Activated T-helper 2 cell treated with anti-CD3 and anti-CD28 coated beads, Interferon-gamma antibody, Interleukin-2, Interleukin-4, amounts not matched to agents 10 μg/mL and 5 μg/mL and 100 μg/mL, durations not matched to agents 14 hours and 24 hours and 36 hours (primary cell): ENCODE measurements at regions not wholly inside any gene's neighbourhood (a gene's known extent, or its start where the extent isn't known, plus 50 kb on each side); places are given as distances from the start of the nearest gene placed in this dataset.
"Not testable (repeated sequence)": the region's sequence is repeated elsewhere in the genome, so short reads cannot be mapped to it uniquely, and the experiment has no call there.

Experiments
- DNase-seq: peaks from one replicate; pipeline ENCODE4 v3.0.0; 2021; ENCODE audit warnings: low spot score
- H3K27ac Mint-ChIP-seq: one replicate; pipeline ENCODE4 v1.8.0; 2021; ENCODE audit warnings: mixed read lengths
- H3K27me3 Mint-ChIP-seq: one replicate; pipeline ENCODE4 v1.8.0; 2021; ENCODE audit warnings: low read depth, mixed read lengths
- H3K36me3 Mint-ChIP-seq: one replicate; pipeline ENCODE4 v1.8.0; 2021; ENCODE audit warnings: low read depth, mixed read lengths
- H3K4me1 Mint-ChIP-seq: one replicate; pipeline ENCODE4 v1.8.0; 2021; ENCODE audit warnings: low read depth, mixed read lengths
- H3K4me3 Mint-ChIP-seq: one replicate; pipeline ENCODE4 v1.8.0; 2021; ENCODE audit warnings: low read depth, mild to moderate bottlenecking, moderate library complexity, mixed read lengths
- H3K9me3 Mint-ChIP-seq: one replicate; pipeline ENCODE4 v1.8.0; 2021; ENCODE audit warnings: mixed read lengths
- intact Hi-C: fragments of 100-400 bp; cut with micrococcal nuclease; formaldehyde crosslinking; loops from one replicate; pipeline ENCODE4 v1.15.1; 2023

- Mint-ChIP-seq H3K36me3 (no peaks in the 10 kb centered on the region), H3K27me3 (no peaks in the 10 kb centered on the region), H3K4me1 (no peaks in the 10 kb centered on the region), H3K9me3 (no peaks in the 10 kb centered on the region), H3K27ac (no peak overlapping the region), H3K4me3 (no peak overlapping the region)
- no peak for DNase-seq
- intact Hi-C loops: no loop called here
These were observed 164.5 kb downstream of the KIF26A start for GRCh38 chr14:104302794-104303405.

- DNase-seq: no peak
- H3K4me3 Mint-ChIP-seq: no peak overlapping the region
- intact Hi-C loops: no loop called here
- H3K27me3 Mint-ChIP-seq: no peaks in the 10 kb centered on the region
- no peaks in the 10 kb centered on the region for H3K9me3 Mint-ChIP-seq
- H3K27ac Mint-ChIP-seq: no peak overlapping the region
- H3K4me1 Mint-ChIP-seq: no peaks in the 10 kb centered on the region
- no peaks in the 10 kb centered on the region for H3K36me3 Mint-ChIP-seq
These were observed 165.5 kb downstream of the KIF26A start for GRCh38 chr14:104303705-104304425.

- intact Hi-C loops: no loop called here
- Mint-ChIP-seq H3K27ac (no peak overlapping the region), H3K9me3 (no peaks in the 10 kb centered on the region), H3K4me1 (no peaks in the 10 kb centered on the region), H3K4me3 (no peak overlapping the region), H3K36me3 (no peaks in the 10 kb centered on the region), H3K27me3 (no peaks in the 10 kb centered on the region)
- DNase-seq: no peak
These were observed 166.3 kb downstream of the KIF26A start for GRCh38 chr14:104304451-104305351.

- Mint-ChIP-seq H3K4me1 (no peaks in the 10 kb centered on the region), H3K4me3 (no peak overlapping the region), H3K27me3 (no peaks in the 10 kb centered on the region), H3K9me3 (no peaks in the 10 kb centered on the region), H3K36me3 (no peaks in the 10 kb centered on the region), H3K27ac (no peak overlapping the region)
- DNase-seq: no peak
- intact Hi-C loops: no loop called here
These were observed 167.4 kb downstream of the KIF26A start for GRCh38 chr14:104305511-104306449.

GRCh38 chr14:104306450-104307040 lies 168.2 kb downstream of the KIF26A start:
- no peaks in the 10 kb centered on the region for H3K27me3 Mint-ChIP-seq
- no peaks in the 10 kb centered on the region for H3K4me1 Mint-ChIP-seq
- no peak overlapping the region for H3K4me3 Mint-ChIP-seq
- H3K36me3 Mint-ChIP-seq: no peaks in the 10 kb centered on the region
- intact Hi-C loops: no loop called here
- H3K27ac Mint-ChIP-seq: no peak overlapping the region
- DNase-seq: no peak
- H3K9me3 Mint-ChIP-seq: no peaks in the 10 kb centered on the region

GRCh38 chr14:104307246-104307626 lies 168.8 kb downstream of the KIF26A start:
- Mint-ChIP-seq H3K27ac (no peak overlapping the region), H3K36me3 (no peaks in the 10 kb centered on the region), H3K4me1 (no peaks in the 10 kb centered on the region), H3K27me3 (no peaks in the 10 kb centered on the region), H3K9me3 (no peaks in the 10 kb centered on the region), H3K4me3 (no peak overlapping the region)
- intact Hi-C loops: no loop called here
- no peak for DNase-seq

GRCh38 chr14:104307627-104308401 lies 169.4 kb downstream of the KIF26A start:
- Mint-ChIP-seq H3K27ac (no peak overlapping the region), H3K4me3 (no peak overlapping the region), H3K9me3 (no peaks in the 10 kb centered on the region), H3K27me3 (no peaks in the 10 kb centered on the region), H3K36me3 (no peaks in the 10 kb centered on the region), H3K4me1 (no peaks in the 10 kb centered on the region)
- intact Hi-C loops: no loop called here
- DNase-seq: no peak

- H3K4me3 Mint-ChIP-seq, H3K27me3 Mint-ChIP-seq, H3K4me1 Mint-ChIP-seq, intact Hi-C loops, H3K9me3 Mint-ChIP-seq, H3K27ac Mint-ChIP-seq, DNase-seq, H3K36me3 Mint-ChIP-seq: not testable (repeated sequence)
These were observed 170.1 kb downstream of the KIF26A start for GRCh38 chr14:104308534-104308933.

- H3K9me3 Mint-ChIP-seq: no peaks in the 10 kb centered on the region
- DNase-seq: no peak
- intact Hi-C loops: no loop called here
- no peak overlapping the region for H3K27ac Mint-ChIP-seq
- no peaks in the 10 kb centered on the region for H3K4me1 Mint-ChIP-seq
- H3K4me3 Mint-ChIP-seq: no peak overlapping the region
- H3K27me3 Mint-ChIP-seq: no peaks in the 10 kb centered on the region
- H3K36me3 Mint-ChIP-seq: no peaks in the 10 kb centered on the region
These were observed 171.4 kb downstream of the KIF26A start for GRCh38 chr14:104309657-104310369.

- no peak for DNase-seq
- Mint-ChIP-seq H3K4me3 (no peak overlapping the region), H3K27ac (no peak overlapping the region), H3K9me3 (no peaks in the 10 kb centered on the region), H3K36me3 (no peaks in the 10 kb centered on the region), H3K4me1 (no peaks in the 10 kb centered on the region), H3K27me3 (no peaks in the 10 kb centered on the region)
- intact Hi-C loops: no loop called here
These were observed 173.0 kb downstream of the KIF26A start for GRCh38 chr14:104311358-104311757.

- Mint-ChIP-seq H3K27me3 (no peaks in the 10 kb centered on the region), H3K4me1 (no peaks in the 10 kb centered on the region), H3K27ac (no peak overlapping the region), H3K4me3 (no peak overlapping the region), H3K36me3 (no peaks in the 10 kb centered on the region), H3K9me3 (no peaks in the 10 kb centered on the region)
- DNase-seq: no peak
- intact Hi-C loops: no loop called here
These were observed 175.3 kb downstream of the KIF26A start for GRCh38 chr14:104313674-104314073.
